ENCODE measurements at regions not wholly inside any gene's neighbourhood (a gene's known extent, or its start where the extent isn't known, plus 50 kb on each side); places are given as distances from the start of the nearest gene placed in this dataset.

GRCh38 chr2:156165742-156166141 is 166.8 kb downstream of the NR4A2 start (continued):
- TF ChIP-seq ZNF407 (IDR thresholded peaks at IDR 0.05; ENCODE audit: low read depth): no peak
- TF ChIP-seq MYBL2 (IDR thresholded peaks at IDR 0.05; ENCODE audit: low read depth): no peak
- TF ChIP-seq MYBL2 (CRISPR knock-in tag; IDR thresholded peaks at IDR 0.05; ENCODE audit: borderline replicate concordance): no peak

Measured in K562 (cell line).